GM19463 (cell line): ENCODE measurements at regions not wholly inside any gene's neighbourhood (a gene's known extent, or its start where the extent isn't known, plus 50 kb on each side); places are given as distances from the start of the nearest gene placed in this dataset.
"Not testable (repeated sequence)": the region's sequence is repeated elsewhere in the genome, so short reads cannot be mapped to it uniquely, and the experiment has no call there.

Source experiments
- ATAC-seq: cut with Tn5 transposase; IDR thresholded peaks from one replicate; pipeline ENCODE4 v1.9.1; 2021; ENCODE audit warnings: mild to moderate bottlenecking, moderate library complexity; ENCODE audit not compliant: unreplicated experiment

- no peak for ATAC-seq
Measured at GRCh38 chr13:88802886-88803285, 1131.7 kb downstream of the SLITRK5 start.

GRCh38 chr13:88806438-88806837 is 1135.3 kb downstream of the SLITRK5 start:
- no peak for ATAC-seq

- ATAC-seq: no peak
Measured at GRCh38 chr13:88817560-88817959, 1146.4 kb downstream of the SLITRK5 start.

GRCh38 chr13:88823114-88823513 is 1151.9 kb downstream of the SLITRK5 start:
- ATAC-seq: no peak

GRCh38 chr13:88824218-88824617 is 1153.0 kb downstream of the SLITRK5 start:
- no peak for ATAC-seq

- no peak for ATAC-seq
Measured at GRCh38 chr13:88840085-88840484, 1168.9 kb downstream of the SLITRK5 start.

- not testable (repeated sequence) for ATAC-seq
Measured at GRCh38 chr13:88852293-88852692, 1181.1 kb downstream of the SLITRK5 start.

- no peak for ATAC-seq
Measured at GRCh38 chr13:88857256-88857655, 1186.1 kb downstream of the SLITRK5 start.

- no peak for ATAC-seq
Measured at GRCh38 chr13:88862095-88862620, 1191.0 kb downstream of the SLITRK5 start.

GRCh38 chr13:88863116-88863515 is 1191.9 kb downstream of the SLITRK5 start:
- no peak for ATAC-seq

GRCh38 chr13:88866195-88866594 is 1195.0 kb downstream of the SLITRK5 start:
- ATAC-seq: no peak

- ATAC-seq: no peak
Measured at GRCh38 chr13:88883741-88884140, 1212.6 kb downstream of the SLITRK5 start.

- ATAC-seq: no peak
Measured at GRCh38 chr13:88887045-88887662, 1216.0 kb downstream of the SLITRK5 start.

GRCh38 chr13:88895261-88895941 is 1224.2 kb downstream of the SLITRK5 start:
- no peak for ATAC-seq

GRCh38 chr13:88896466-88896865 is 1225.3 kb downstream of the SLITRK5 start:
- ATAC-seq: no peak

- ATAC-seq: no peak
Measured at GRCh38 chr13:88908961-88909441, 1237.8 kb downstream of the SLITRK5 start.

- ATAC-seq: peak; percentile 93
Measured at GRCh38 chr13:88919970-88920628, 1248.9 kb downstream of the SLITRK5 start.

- ATAC-seq: no peak
Measured at GRCh38 chr13:88925954-88926353, 1254.8 kb downstream of the SLITRK5 start.

GRCh38 chr13:88926890-88927502 is 1255.8 kb downstream of the SLITRK5 start:
- no peak for ATAC-seq

- no peak for ATAC-seq
Measured at GRCh38 chr13:88932950-88933349, 1261.8 kb downstream of the SLITRK5 start.

- ATAC-seq: no peak
Measured at GRCh38 chr13:88937384-88937783, 1266.2 kb downstream of the SLITRK5 start.
